ENCODE measurements at regions not wholly inside any gene's neighbourhood (a gene's known extent, or its start where the extent isn't known, plus 50 kb on each side); places are given as distances from the start of the nearest gene placed in this dataset.

DNA sequence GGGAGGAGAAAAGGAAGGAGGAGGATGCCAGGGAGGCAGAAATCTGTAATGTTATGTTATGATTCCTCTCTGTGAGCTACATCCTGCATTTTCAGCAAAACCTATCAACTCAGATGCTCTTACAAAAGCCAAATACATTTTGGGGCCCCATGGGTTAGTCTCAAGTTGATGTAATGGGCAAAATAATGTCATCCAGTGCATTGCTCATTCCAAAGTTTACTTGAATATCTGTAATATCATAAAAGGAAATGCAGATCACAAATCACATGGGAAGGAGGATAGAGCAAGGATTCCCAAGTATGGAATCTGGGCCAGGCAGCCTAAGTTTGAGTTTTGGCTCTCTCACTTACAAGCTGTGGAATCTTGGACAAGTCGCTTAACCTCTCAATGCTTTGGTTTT, 74.9 kb upstream of the SOD3 start:
- TF ChIP-seq, protein P1, sequence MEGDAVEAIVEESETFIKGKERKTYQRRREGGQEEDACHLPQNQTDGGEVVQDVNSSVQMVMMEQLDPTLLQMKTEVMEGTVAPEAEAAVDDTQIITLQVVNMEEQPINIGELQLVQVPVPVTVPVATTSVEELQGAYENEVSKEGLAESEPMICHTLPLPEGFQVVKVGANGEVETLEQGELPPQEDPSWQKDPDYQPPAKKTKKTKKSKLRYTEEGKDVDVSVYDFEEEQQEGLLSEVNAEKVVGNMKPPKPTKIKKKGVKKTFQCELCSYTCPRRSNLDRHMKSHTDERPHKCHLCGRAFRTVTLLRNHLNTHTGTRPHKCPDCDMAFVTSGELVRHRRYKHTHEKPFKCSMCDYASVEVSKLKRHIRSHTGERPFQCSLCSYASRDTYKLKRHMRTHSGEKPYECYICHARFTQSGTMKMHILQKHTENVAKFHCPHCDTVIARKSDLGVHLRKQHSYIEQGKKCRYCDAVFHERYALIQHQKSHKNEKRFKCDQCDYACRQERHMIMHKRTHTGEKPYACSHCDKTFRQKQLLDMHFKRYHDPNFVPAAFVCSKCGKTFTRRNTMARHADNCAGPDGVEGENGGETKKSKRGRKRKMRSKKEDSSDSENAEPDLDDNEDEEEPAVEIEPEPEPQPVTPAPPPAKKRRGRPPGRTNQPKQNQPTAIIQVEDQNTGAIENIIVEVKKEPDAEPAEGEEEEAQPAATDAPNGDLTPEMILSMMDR (IDR thresholded peaks at IDR 0.05), result no peak
- no peak for TF ChIP-seq EP300 (IDR thresholded peaks at IDR 0.05)
